ENCODE measurements at regions not wholly inside any gene's neighbourhood (a gene's known extent, or its start where the extent isn't known, plus 50 kb on each side); places are given as distances from the start of the nearest gene placed in this dataset.
"Not testable (repeated sequence)": the region's sequence is repeated elsewhere in the genome, so short reads cannot be mapped to it uniquely, and the experiment has no call there.

GRCh38 chr14:25699981-25700380 is 650.0 kb upstream of the STXBP6 start:
- DNase-seq (ENCODE audit: low spot score): no peak

GRCh38 chr14:25698111-25698510 is 648.2 kb upstream of the STXBP6 start:
- no peak for DNase-seq (ENCODE audit: low spot score)

GRCh38 chr14:25696176-25696575 is 646.2 kb upstream of the STXBP6 start:
- DNase-seq (ENCODE audit: low spot score): no peak

- DNase-seq (ENCODE audit: low spot score): no peak
Measured at GRCh38 chr14:25685004-25685403, 635.1 kb upstream of the STXBP6 start.

GRCh38 chr14:25680934-25681333 is 631.0 kb upstream of the STXBP6 start:
- DNase-seq (ENCODE audit: low spot score): no peak

- DNase-seq (ENCODE audit: low spot score): not testable (repeated sequence)
Measured at GRCh38 chr14:25680511-25680910, 630.6 kb upstream of the STXBP6 start.

GRCh38 chr14:25677111-25677510 is 627.2 kb upstream of the STXBP6 start:
- no peak for DNase-seq (ENCODE audit: low spot score)

- DNase-seq (ENCODE audit: low spot score): no peak
Measured at GRCh38 chr14:25667387-25667786, 617.4 kb upstream of the STXBP6 start.

- no peak for DNase-seq (ENCODE audit: low spot score)
Measured at GRCh38 chr14:25666877-25667276, 616.9 kb upstream of the STXBP6 start.

- DNase-seq (ENCODE audit: low spot score): no peak
Measured at GRCh38 chr14:25658988-25659387, 609.0 kb upstream of the STXBP6 start.

GRCh38 chr14:25630447-25630846 is 580.5 kb upstream of the STXBP6 start:
- DNase-seq (ENCODE audit: low spot score): no peak

GRCh38 chr14:25628978-25629377 is 579.0 kb upstream of the STXBP6 start:
- no peak for DNase-seq (ENCODE audit: low spot score)

- DNase-seq (ENCODE audit: low spot score): no peak
Measured at GRCh38 chr14:25628390-25628789, 578.4 kb upstream of the STXBP6 start.

- DNase-seq (ENCODE audit: low spot score): no peak
Measured at GRCh38 chr14:25626986-25627385, 577.0 kb upstream of the STXBP6 start.

GRCh38 chr14:25622763-25623162 is 572.8 kb upstream of the STXBP6 start:
- DNase-seq (ENCODE audit: low spot score): no peak

- DNase-seq (ENCODE audit: low spot score): no peak
Measured at GRCh38 chr14:25620515-25620914, 570.6 kb upstream of the STXBP6 start.

GRCh38 chr14:25615174-25615573 is 565.2 kb upstream of the STXBP6 start:
- DNase-seq (ENCODE audit: low spot score): no peak

GRCh38 chr14:25607192-25607591 is 557.2 kb upstream of the STXBP6 start:
- peak; percentile 83 for DNase-seq (ENCODE audit: low spot score)

- DNase-seq (ENCODE audit: low spot score): no peak
Measured at GRCh38 chr14:25602106-25602505, 552.2 kb upstream of the STXBP6 start.

- no peak for DNase-seq (ENCODE audit: low spot score)
Measured at GRCh38 chr14:25588751-25589150, 538.8 kb upstream of the STXBP6 start.

- DNase-seq (ENCODE audit: low spot score): no peak
Measured at GRCh38 chr14:25574628-25575325, 524.8 kb upstream of the STXBP6 start.

GRCh38 chr14:25570483-25570882 is 520.5 kb upstream of the STXBP6 start:
- DNase-seq (ENCODE audit: low spot score): no peak

- no peak for DNase-seq (ENCODE audit: low spot score)
Measured at GRCh38 chr14:25557466-25557865, 507.5 kb upstream of the STXBP6 start.

GRCh38 chr14:25552826-25553225 is 502.9 kb upstream of the STXBP6 start:
- DNase-seq (ENCODE audit: low spot score): no peak

Data from pons (tissue), 1 donor.